Globus pallidus (tissue), 1 donor: ENCODE measurements at regions not wholly inside any gene's neighbourhood (a gene's known extent, or its start where the extent isn't known, plus 50 kb on each side); places are given as distances from the start of the nearest gene placed in this dataset.
"Not testable (repeated sequence)": the region's sequence is repeated elsewhere in the genome, so short reads cannot be mapped to it uniquely, and the experiment has no call there.

Experiments used
- DNase-seq: peaks from one replicate; pipeline ENCODE4 v3.0.0-alpha.2; 2015; ENCODE audit warnings: low spot score

DNA sequence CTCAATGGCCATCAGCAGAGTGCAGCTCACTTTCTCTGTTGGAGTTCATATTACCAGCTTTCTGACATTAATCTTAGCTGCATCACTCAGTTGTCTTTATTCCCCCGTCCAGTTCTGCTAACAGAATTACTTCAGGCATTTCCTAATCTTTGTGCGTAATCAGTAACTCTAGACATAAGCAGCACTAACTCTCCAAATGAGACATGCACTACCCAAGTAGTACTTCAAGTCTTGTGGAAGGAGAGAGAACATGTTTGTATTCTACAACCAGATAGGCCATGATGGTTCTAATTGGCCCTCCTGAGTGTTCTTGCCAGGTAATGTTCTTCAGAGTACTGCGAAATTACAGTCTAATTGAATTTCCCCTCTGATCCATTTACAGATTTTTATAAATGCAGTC is 448.5 kb upstream of the RPS6KA3 start:
- no peak for DNase-seq

- no peak for DNase-seq
Observed at GRCh38 chrX:20712811-20713210, 446.1 kb upstream of the RPS6KA3 start.

DNA sequence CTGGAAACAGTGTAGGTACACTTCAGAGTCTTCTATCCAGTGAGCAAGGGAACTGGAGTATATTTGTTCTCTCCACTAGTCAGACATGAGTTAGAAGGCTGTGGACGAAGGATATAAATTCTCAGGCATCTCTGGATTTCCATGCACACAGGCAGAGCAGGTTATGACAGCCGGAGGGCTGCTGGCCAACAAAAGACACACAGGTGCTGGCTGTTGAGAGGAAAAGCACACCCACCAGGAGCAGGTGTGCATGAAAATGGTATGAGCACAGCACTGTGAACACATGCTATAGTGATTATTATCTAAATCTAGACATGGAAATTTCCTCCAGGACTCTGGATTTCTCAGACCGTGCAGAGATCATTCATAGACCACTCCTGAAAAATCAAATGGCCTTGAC is 444.7 kb upstream of the RPS6KA3 start:
- DNase-seq, result no peak

GRCh38 chrX:20693078-20693477 is 426.4 kb upstream of the RPS6KA3 start:
- no peak for DNase-seq

DNA sequence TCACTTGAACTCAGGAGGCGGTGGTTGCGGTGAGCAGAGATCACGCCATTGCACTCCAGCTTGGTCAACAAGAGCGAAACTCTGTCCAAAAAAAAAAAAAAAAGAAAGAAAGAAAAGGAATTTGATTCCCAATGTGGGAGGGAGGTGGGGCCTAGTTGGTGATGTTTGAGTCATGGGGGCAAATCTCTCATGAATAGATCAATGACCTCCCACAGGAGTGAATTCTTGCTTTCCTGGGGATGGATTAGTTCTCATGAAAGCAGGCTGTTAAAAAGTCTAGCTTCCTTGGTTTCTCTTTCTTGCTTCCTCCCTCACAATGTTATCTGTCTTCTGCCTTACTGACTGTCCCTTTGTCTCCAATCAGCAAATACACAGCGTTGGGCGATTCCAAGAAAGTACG is 419.5 kb upstream of the RPS6KA3 start:
- no peak for DNase-seq

DNA sequence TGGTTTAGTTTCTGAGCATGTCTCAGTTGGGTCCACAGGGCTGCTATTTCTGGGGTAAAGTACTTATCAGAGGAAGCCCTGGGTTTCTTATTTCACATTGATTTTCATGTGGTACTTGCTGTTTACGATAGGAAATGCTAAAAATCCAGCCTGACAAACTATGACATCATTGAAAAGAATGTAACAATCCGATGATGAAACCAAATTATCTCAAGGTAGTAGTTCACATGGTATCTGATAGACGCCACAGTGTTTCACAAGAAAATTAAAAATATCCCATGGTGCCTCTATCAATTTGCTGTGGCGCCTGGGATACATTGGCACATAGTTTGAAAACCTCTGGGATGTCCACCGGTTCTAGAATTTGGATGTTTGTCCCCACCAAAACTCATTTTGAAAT is 418.9 kb upstream of the RPS6KA3 start:
- DNase-seq, result no peak

- no peak for DNase-seq
Observed at GRCh38 chrX:20681683-20682082, 415.0 kb upstream of the RPS6KA3 start.

DNA sequence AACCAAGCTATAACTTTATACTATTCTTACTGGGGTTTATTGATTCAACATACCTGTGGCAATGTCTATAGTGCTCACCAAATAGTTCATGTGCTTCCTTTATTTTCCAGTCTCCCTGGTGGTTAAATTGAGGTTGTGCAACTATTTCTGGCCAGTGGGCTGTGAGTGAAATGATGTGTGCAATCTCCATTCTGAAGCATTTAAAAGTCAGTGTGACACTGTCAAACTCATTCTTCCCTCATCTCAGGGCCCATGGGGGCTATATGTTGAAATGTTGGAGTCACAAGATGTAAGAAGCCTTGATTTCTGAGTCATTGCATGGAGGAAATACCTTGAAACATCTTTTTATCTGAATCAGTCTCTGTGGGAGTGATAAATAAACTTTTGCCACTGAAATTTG is 414.3 kb upstream of the RPS6KA3 start:
- DNase-seq, result no peak

- DNase-seq, result no peak
Observed at GRCh38 chrX:20672476-20672875, 405.8 kb upstream of the RPS6KA3 start.

- not testable (repeated sequence) for DNase-seq
Observed at GRCh38 chrX:20671746-20672145, 405.0 kb upstream of the RPS6KA3 start.

GRCh38 chrX:20670611-20671010 is 403.9 kb upstream of the RPS6KA3 start:
- no peak for DNase-seq

DNA sequence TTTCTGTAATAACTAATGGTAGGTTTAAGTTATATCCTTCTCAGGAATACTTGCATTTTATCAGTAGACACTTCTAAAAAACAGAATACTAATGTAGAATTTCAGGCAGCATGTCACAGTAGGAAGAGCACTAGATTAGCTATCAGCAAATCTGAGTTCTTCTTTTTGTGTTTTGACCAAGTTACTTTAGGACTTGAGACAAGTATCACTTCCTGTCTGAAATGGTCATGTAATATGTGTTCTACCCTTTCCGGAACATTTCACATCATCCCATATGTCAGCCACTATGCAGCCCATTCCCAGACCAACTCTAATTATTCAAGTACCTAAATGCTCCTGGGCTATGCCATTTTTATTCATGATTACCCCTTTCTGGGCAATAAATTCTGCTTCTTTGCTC is 401.8 kb upstream of the RPS6KA3 start:
- DNase-seq, result no peak

- DNase-seq, result no peak
Observed at GRCh38 chrX:20666331-20666730, 399.6 kb upstream of the RPS6KA3 start.

DNA sequence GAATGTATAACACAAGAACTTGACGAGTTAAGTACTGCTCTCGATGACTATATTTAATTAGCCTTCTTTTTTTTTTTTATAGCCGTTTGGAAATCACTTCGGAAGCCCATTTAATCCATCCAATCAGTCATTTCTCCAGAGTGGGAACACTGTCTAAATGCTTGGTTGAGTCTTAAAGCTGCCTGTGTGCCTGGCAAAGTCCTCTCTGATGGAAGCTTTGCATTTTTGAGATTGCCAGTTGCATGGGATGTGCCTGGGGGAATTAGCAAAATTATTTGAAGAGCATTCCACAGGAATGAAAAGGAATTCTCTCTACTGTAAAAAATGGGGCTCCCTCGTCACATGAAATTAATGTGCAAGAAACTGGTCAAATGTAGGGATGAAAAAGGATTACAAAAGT is 398.8 kb upstream of the RPS6KA3 start:
- DNase-seq, result no peak

DNA sequence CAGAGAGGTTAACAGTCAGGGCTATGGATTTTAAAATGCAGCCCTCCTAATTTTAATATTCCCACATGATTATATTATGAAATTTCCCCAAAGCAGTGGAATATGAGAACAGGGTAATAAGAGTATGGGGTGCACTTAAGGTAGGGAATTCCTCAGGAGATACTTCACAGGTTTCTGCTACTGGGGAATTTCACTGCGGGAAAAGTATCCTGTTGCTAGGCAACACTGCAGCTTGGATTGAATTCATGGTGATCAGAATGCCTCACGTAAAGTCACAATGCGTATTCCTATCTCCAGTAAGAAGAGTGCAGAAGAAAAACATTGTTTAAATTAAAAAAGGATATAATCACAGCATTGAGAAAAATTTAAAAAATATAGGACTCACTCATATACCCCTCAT is 398.1 kb upstream of the RPS6KA3 start:
- no peak for DNase-seq

DNA sequence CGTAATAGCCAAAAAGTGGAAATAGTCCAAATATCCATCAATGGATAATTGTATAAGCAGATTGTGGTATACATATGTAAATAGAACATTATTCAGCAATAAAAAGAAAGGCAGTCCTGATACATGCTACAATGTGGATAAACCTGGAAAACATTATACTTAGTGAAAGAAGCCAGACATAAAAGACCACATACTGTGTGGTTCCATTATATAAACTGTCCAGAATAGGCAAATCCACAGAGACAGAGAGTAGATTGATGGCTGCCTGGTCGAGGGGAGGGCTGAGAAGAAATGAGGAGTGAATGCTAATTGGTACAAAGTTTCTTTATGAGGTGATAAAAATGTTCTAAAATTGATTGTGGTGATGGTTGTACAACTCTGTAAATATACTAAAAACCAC is 397.4 kb upstream of the RPS6KA3 start:
- DNase-seq, result no peak

DNA sequence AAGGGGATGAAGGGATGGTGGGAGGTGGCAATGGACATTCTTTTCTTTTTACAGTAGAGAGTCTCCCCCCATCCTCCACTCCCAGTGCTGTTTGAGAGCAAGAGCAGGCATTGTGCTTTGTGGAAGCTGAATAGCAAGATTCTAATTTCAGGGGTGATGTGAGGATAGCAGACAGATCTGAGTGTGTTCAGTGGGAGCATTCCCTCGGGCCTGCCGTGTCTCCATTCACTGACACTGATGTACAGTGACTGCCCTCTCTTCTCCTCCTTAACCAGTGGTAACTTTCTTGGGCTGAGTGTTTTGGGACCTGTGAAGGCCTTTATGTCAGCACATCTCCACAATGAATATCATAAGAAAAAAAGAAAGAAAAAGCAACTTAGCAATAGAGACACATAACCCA is 396.6 kb upstream of the RPS6KA3 start:
- peak; percentile 70 for DNase-seq

DNA sequence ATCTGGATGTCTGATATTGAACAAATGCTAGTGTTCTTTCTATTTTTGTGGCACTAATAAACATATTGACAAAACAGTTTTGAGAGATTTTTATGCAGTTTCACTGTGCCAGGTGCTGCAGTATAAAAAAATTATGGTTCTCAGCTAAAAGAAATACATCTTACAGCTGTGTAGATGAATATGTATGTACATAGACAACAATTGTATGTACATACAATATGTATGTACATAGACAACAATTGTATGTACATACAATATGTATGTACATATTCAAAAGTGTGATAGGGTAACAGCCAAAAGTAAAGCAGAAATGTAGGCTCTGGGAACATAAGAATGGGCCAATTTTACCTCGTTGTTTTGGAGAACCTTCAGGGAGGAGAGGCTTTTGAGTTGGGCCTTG is 390.0 kb upstream of the RPS6KA3 start:
- no peak for DNase-seq

DNA sequence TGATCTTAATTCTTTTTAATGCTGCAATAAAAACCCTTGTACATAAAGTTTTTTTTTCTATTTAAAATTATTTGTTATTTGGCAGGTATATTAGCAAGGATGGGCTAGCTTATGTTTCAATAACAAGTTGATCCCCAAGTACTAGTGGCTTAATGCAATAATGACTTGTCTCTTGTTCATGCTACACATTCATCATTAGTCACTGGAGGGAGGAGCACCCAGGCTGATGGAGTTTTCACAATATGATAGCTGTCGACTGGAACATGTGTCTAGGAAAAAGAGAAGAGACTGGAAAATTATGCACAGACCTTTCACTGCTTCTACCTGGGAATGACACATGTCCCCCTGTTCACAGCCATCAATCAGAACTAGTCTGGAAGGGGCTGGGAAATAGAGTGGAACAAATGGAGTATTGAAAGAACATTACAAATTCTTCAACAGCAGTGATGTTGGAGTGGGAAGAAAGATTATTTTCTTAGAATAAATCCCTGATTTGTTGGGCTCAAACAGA is 387.9 kb upstream of the RPS6KA3 start:
- no peak for DNase-seq

DNA sequence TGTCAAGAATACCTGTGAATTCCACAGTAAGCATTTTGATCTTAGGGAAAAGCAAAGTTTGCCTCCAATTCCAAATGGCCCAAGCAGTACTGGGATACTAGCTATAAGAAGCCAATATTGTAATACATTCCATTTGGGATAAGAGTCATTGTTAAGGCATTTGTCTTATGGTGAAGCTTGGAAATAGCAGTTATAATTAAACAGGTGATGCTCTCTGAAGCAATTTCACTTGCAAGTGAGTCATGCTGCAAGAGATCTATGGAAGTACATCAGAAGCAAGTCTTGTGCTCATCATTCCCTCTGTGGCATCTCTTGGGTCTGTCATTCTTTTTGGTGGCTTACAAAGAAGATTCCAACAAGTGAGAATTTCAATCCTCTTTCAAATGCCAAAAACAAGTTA is 386.4 kb upstream of the RPS6KA3 start:
- DNase-seq, result no peak

DNA sequence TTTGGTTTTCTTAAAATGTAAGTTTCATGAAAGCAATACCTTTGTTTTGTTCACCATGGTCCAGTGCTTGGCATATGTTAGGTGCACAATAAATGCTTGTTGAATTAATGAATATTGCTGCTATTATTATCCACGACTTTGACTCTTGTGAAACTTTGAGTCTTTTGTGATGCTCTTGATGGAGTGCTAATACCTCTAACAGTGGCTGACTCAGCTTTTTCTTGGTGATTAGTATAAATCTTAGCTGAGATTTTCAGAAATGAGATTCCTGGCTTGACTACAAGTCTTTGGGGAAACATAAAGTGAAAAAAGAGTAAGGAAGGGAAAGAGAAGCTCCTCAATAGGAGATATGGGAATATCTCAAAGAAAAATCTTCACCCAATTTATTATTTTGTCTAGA is 375.2 kb upstream of the RPS6KA3 start:
- no peak for DNase-seq

- no peak for DNase-seq
Observed at GRCh38 chrX:20639115-20639514, 372.4 kb upstream of the RPS6KA3 start.

DNA sequence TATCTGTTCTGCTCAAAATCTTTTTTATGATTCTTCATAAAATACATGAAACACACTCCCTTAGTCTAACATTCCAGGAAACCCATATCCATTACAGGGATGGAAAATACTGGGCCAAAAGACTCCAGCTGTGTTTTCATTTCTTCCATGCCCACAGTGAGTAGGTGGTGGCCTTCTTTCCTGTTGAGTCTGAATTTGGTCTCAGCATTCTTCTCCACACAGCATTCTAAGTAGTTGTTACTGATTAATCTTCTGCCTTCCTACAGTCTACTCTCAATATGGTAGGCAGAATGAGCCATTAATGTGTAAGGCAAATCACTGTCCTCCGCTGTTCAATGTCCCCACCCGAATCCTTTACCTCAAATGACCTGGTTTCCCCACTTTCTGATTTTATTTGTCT is 370.6 kb upstream of the RPS6KA3 start:
- no peak for DNase-seq

GRCh38 chrX:20633451-20633850 is 366.7 kb upstream of the RPS6KA3 start:
- no peak for DNase-seq

GRCh38 chrX:20623448-20623847 is 356.7 kb upstream of the RPS6KA3 start:
- DNase-seq, result no peak
